ENCODE measurements at regions not wholly inside any gene's neighbourhood (a gene's known extent, or its start where the extent isn't known, plus 50 kb on each side); places are given as distances from the start of the nearest gene placed in this dataset.
"Not testable (repeated sequence)": the region's sequence is repeated elsewhere in the genome, so short reads cannot be mapped to it uniquely, and the experiment has no call there.

GRCh38 chr11:116373104-116373944 is 399.5 kb downstream of the BUD13 start:
- no peak for DNase-seq (ENCODE audit: low spot score)

DNA sequence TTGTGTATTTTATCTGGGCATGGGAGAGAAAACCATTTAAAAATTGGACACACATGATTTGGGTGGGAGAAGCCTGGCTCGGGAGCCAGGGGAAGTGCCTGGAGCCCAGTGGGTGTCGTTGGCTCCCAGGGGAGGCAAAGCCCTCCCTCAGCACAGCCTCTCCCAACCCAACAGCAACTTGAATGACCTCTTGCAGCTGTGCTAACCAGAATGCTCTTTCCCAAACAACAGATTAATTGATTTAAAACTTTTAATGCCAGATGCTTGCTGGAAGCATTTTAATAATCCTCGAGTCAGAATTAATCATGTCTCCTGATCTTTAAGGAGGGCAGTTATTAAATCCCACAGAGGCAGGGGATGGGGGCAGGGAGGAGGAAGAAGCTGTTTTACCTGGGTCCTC is 401.6 kb downstream of the BUD13 start:
- no peak for DNase-seq (ENCODE audit: low spot score)

DNA sequence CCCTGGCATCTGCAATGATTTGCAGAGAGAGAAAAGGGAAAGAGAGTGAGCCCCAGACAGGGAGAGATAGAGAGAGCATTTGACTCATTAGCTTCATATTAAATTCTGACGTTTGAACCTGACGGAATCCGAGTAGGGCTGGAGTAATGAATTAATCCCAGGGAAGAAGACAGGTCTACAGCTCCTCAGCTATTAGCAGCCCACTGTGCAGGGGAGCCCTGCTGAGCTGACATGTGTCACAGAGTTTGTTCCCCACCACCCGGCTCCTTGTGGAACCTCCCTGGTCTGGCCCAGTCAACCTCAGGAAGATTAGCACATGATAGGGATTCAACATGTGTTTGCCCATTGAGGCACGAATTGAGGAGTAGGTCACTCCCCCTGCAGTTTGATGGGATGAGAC is 404.0 kb downstream of the BUD13 start:
- DNase-seq (ENCODE audit: low spot score), result no peak

GRCh38 chr11:116366980-116367645 is 405.7 kb downstream of the BUD13 start:
- DNase-seq (ENCODE audit: low spot score), result no peak

- DNase-seq (ENCODE audit: low spot score), result no peak
These were observed 406.3 kb downstream of the BUD13 start for GRCh38 chr11:116366451-116366850.

DNA sequence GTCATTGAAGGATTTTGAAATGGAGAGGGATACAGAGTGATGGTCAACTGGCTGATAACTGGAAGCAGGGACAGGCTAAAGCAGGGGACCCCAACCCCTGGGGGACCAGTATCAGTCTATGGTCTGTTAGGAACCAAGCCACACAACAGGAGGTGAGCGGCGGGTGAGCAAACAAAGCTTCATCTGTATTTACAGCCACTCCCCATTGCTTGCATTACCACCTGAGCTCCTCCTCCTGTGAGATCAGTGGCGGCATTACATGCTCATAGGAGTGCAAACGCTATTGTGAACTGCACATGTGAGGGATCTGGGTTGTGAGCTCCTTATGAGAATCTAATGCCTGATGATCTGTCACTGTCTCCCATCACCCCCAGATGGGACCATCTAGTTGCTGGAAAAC is 407.9 kb downstream of the BUD13 start:
- not testable (repeated sequence) for DNase-seq (ENCODE audit: low spot score)

- no peak for DNase-seq (ENCODE audit: low spot score)
These were observed 408.4 kb downstream of the BUD13 start for GRCh38 chr11:116364348-116364747.

GRCh38 chr11:116360221-116360941 is 412.4 kb downstream of the BUD13 start:
- DNase-seq (ENCODE audit: low spot score), result no peak

- DNase-seq (ENCODE audit: low spot score), result no peak
These were observed 414.8 kb downstream of the BUD13 start for GRCh38 chr11:116357784-116358544.

GRCh38 chr11:116356451-116356850 is 416.3 kb downstream of the BUD13 start:
- no peak for DNase-seq (ENCODE audit: low spot score)

DNA sequence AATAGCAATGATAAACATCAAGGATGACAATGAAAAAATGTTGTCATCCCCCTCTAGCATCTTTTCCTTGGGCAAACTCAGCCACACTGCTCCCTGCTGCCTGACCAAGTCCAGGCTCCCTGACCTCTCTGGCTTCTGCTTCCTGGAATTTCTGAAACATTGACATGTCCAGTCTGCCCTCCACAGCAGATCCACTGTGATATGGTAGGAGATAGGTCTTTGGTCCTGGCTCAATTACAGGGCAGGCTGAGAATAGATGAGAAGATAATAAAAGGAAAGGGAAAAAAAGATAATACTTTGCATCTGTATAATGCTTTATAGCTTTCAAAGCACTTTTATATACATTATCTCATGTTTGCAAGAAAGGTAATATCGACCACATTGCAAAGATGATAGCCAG is 417.7 kb downstream of the BUD13 start:
- no peak for DNase-seq (ENCODE audit: low spot score)

DNA sequence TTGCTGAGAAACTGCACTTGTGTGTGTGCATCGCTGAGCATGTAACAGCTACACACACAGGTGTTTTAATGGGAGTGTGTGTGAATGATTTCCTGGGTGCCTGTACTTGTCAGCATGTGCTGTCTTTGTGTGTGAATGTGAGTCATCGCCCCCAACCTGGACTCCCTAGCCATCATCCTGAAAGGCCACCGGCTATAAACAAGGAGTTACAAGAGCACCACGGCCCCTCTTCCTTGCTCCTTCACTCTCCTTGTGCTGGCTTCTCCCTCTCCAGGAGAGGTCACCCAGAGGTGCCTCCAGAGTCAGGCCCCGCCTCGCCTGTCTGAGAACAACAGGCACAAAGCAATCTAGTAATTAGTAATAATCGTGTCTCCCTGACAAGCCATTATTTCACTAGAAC is 419.2 kb downstream of the BUD13 start:
- DNase-seq (ENCODE audit: low spot score), result no peak

DNA sequence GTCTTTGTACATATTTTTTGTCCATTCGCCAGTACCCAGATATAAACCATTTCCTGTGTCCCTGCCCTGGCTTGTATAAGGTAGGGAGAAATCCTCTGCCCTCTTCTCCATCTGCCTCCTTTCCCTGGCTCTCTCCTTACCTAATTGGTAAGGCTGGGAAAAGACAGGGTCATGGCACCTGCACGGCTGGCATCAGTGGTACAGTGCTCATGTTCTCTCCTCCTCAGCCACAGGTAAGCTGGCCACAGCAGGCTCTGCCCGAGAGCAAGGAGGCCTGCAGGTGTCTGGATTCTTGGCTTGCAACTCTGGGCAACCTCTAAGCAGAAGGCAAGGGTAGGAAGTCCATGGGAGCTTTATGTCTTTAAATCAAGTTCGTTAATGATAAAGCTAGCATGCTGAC is 419.9 kb downstream of the BUD13 start:
- no peak for DNase-seq (ENCODE audit: low spot score)

DNA sequence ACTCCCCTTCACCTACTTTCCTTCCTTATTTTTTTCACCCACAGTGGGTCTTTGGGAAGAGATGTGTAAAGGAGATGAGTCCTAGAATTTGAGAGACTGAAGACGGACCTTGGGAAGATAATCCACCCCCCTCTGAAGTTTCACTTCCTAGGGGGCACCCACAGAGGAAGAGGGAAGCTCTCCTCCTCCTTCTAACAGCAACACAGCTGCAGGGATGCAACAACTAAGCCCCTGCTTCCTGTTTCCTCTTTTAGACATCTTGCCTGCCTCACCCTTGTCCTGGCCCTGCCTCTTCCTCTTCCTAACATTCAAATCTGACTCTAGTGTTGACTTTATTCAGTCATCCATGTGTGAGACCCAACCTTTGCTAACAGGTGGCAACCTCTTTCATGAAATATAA is 424.6 kb downstream of the BUD13 start:
- DNase-seq (ENCODE audit: low spot score), result no peak

DNA sequence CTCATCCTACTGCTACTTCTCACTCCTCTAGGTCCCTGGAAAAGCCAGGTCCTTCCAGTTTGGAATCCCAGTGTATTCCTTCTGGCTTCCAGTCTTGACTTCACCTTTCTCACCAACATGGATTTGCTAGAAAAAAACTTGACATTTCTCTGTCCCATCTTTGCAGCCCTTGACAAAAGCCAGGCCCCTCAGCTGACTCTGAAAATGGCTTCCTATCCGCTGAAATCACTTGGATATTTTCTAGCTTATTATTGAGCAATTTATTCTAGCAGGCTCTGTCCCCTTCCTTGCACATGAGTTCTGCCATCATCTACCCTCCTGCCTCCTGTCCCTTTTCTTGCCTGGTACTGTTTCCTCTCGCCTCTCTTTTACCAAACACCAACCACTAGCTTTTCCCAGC is 427.2 kb downstream of the BUD13 start:
- no peak for DNase-seq (ENCODE audit: low spot score)

DNA sequence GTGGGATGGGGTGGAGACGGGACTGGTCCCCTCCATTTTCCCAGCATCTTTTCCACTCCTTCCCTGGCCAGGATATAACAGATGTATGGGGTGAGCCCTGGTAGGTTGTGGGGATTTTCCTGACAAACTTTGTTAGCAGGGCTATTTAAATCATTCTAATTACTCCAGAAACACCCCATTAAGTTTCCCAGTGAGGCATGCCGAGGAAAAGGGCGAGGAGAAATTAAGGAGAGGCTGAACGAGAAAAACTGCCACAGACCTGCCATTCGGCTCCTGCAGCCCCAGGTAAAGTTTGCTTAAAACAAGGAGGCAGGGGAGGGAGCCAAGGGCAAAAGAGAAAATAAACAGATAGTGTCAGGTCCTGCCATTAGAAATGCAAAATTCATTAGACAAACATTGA is 428.2 kb downstream of the BUD13 start:
- DNase-seq (ENCODE audit: low spot score), result no peak

DNA sequence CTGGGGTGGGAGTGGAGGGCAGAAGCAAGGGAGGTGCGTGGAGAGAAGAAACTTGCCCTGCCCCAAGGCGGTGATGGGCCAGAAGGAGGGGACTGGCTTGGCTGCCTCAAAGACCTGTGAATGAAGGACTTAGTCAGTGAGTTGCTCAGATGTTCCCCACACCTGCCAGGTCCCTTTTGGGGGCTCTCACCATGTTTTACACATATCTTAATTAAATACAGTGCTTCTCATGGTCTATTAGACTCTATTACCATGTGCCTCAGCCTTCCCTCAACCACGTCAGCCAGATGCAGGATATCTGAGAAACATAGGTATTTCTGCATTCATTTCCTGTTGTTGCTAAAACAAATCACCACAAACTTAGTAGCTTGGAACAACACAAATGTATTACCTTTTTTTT is 429.5 kb downstream of the BUD13 start:
- no peak for DNase-seq (ENCODE audit: low spot score)

DNA sequence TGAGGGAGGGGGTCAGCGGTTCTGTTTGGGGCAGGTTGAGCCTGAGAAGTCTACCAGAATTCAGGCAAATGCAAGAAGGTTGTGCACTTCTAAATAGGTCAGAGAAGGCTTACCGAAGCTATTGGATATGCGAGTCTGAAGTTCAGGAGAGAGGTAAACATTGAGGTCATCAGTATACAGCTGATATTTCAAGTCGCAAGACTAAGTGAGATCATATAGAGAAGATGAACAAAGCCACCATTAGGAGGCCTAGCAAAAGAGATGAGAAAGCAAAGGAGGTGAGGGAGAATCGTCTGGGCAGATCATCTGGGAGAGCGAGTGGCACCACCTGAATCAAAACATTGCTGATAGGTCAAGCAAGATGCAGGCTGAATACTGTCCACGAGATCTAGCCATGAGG is 430.6 kb downstream of the BUD13 start:
- DNase-seq (ENCODE audit: low spot score), result no peak

- no peak for DNase-seq (ENCODE audit: low spot score)
These were observed 433.3 kb downstream of the BUD13 start for GRCh38 chr11:116339306-116340098.

GRCh38 chr11:116338500-116338899 is 434.3 kb downstream of the BUD13 start:
- DNase-seq (ENCODE audit: low spot score), result not testable (repeated sequence)

GRCh38 chr11:116336540-116336939 is 436.2 kb downstream of the BUD13 start:
- DNase-seq (ENCODE audit: low spot score), result no peak

Measured in HuH-7.5 (cell line).